NCI-H1417 (cell line): ENCODE measurements at regions not wholly inside any gene's neighbourhood (a gene's known extent, or its start where the extent isn't known, plus 50 kb on each side); places are given as distances from the start of the nearest gene placed in this dataset.
"Not testable (repeated sequence)": the region's sequence is repeated elsewhere in the genome, so short reads cannot be mapped to it uniquely, and the experiment has no call there.

ENCODE experiments used
- DNase-seq, 3 experiments: peaks; one replicate each; lab custom pipeline; 2025; lab: John Stamatoyannopoulos, UW

- peak in 2 of 3 experiments; percentile 14 to 60 for DNase-seq
These were observed 102.2 kb upstream of the KCTD1 start for GRCh38 chr18:26650310-26651268.

- peak in 1 of 3 experiments; percentile 43 for DNase-seq
These were observed 100.8 kb upstream of the KCTD1 start for GRCh38 chr18:26649193-26649543.

GRCh38 chr18:26648509-26649192, 100.3 kb upstream of the KCTD1 start:
- DNase-seq, result peak in 1 of 3 experiments; percentile 43

GRCh38 chr18:26646901-26647300, 98.5 kb upstream of the KCTD1 start:
- DNase-seq, result no peak

GRCh38 chr18:26642440-26643348, 94.3 kb upstream of the KCTD1 start:
- DNase-seq, result no peak

GRCh38 chr18:26640541-26640940, 92.2 kb upstream of the KCTD1 start:
- DNase-seq, result no peak

GRCh38 chr18:26639149-26639548, 90.8 kb upstream of the KCTD1 start:
- no peak for DNase-seq

- DNase-seq, result no peak
These were observed 89.6 kb upstream of the KCTD1 start for GRCh38 chr18:26637983-26638382.

GRCh38 chr18:26637324-26637723, 89.0 kb upstream of the KCTD1 start:
- no peak for DNase-seq

- DNase-seq, result no peak
These were observed 87.1 kb upstream of the KCTD1 start for GRCh38 chr18:26635466-26635865.

GRCh38 chr18:26634631-26635030, 86.3 kb upstream of the KCTD1 start:
- no peak for DNase-seq

- DNase-seq, result no peak
These were observed 82.8 kb upstream of the KCTD1 start for GRCh38 chr18:26631135-26631534.

- no peak for DNase-seq
These were observed 82.2 kb upstream of the KCTD1 start for GRCh38 chr18:26630596-26630995.

GRCh38 chr18:26628017-26628416, 79.7 kb upstream of the KCTD1 start:
- no peak for DNase-seq

GRCh38 chr18:26624443-26624842, 76.1 kb upstream of the KCTD1 start:
- no peak for DNase-seq

- DNase-seq, result not testable (repeated sequence)
These were observed 75.0 kb upstream of the KCTD1 start for GRCh38 chr18:26623314-26623713.

GRCh38 chr18:26621161-26622026, 73.0 kb upstream of the KCTD1 start:
- DNase-seq, result no peak

- no peak for DNase-seq
These were observed 71.0 kb upstream of the KCTD1 start for GRCh38 chr18:26619350-26619749.

GRCh38 chr18:26618135-26618534, 69.8 kb upstream of the KCTD1 start:
- DNase-seq, result peak in 2 of 3 experiments; percentile 45 to 61

- no peak for DNase-seq
These were observed 68.8 kb upstream of the KCTD1 start for GRCh38 chr18:26617151-26617554.

GRCh38 chr18:26614374-26614773, 66.0 kb upstream of the KCTD1 start:
- DNase-seq, result no peak
